DND-41 (cell line): ENCODE measurements at regions not wholly inside any gene's neighbourhood (a gene's known extent, or its start where the extent isn't known, plus 50 kb on each side); places are given as distances from the start of the nearest gene placed in this dataset.

Source experiments
- ATAC-seq: fragments of 200-7000 bp; cut with Tn5 transposase; 3 replicates; pipeline ENCODE4 v1.9.1; 2021; ENCODE audit warnings: low read depth; ENCODE audit not compliant: insufficient read depth
- DNase-seq: peaks from one replicate; pipeline ENCODE4 v3.0.0-alpha.2; 2020
- H2AFZ ChIP-seq: 2 replicates; pipeline ENCODE4 v1.6.0; 2012; ENCODE audit warnings: low read depth, low read length
- H3K27ac ChIP-seq: 2 replicates; pipeline ENCODE4 v1.5.1; 2012; ENCODE audit warnings: low read length, inconsistent platforms
- H3K27me3 ChIP-seq: fragments of 200-600 bp; sonication (generic); 2 replicates; pipeline ENCODE4 v1.6.0; 2012; ENCODE audit warnings: low read length, mild to moderate bottlenecking, inconsistent platforms; ENCODE audit not compliant: insufficient read depth, poor library complexity
- H3K36me3 ChIP-seq: 2 replicates; pipeline ENCODE4 v1.5.1; 2012; ENCODE audit warnings: low read length, inconsistent platforms; ENCODE audit not compliant: insufficient read depth
- H3K4me1 ChIP-seq: 2 replicates; pipeline ENCODE4 v1.5.1; 2012; ENCODE audit warnings: mild to moderate bottlenecking, low read length; ENCODE audit not compliant: insufficient read depth
- H3K4me2 ChIP-seq: 2 replicates; pipeline ENCODE4 v1.6.0; 2012; ENCODE audit warnings: mild to moderate bottlenecking, moderate library complexity, low read length, inconsistent platforms; ENCODE audit not compliant: insufficient read depth
- H3K4me3 ChIP-seq, 2 experiments: fragments of 200-600 bp in 1 of 2; shearing (Covaris generic) in 1 of 2; 2 replicates each; pipeline ENCODE4 v1.5.1; 2012 to 2016; ENCODE audit warnings: inconsistent platforms in 2 of 2, low read length in 2 of 2, mild to moderate bottlenecking in 2 of 2, low read depth in 1 of 2, moderate library complexity in 1 of 2
- H3K79me2 ChIP-seq: 2 replicates; pipeline ENCODE4 v1.6.0; 2012; ENCODE audit warnings: low read length, inconsistent platforms; ENCODE audit not compliant: insufficient read depth
- H3K9ac ChIP-seq: 2 replicates; pipeline ENCODE4 v1.6.0; 2012; ENCODE audit warnings: low read depth, mild to moderate bottlenecking, inconsistent platforms, low read length, moderate library complexity
- H3K9me3 ChIP-seq: 2 replicates; pipeline ENCODE4 v1.5.1; 2012; ENCODE audit warnings: low read length, moderate library complexity, mild to moderate bottlenecking, inconsistent platforms; ENCODE audit not compliant: insufficient read depth, severe bottlenecking
- H4K20me1 ChIP-seq: 2 replicates; pipeline ENCODE4 v1.6.0; 2012; ENCODE audit warnings: low read length; ENCODE audit not compliant: insufficient read depth
- EZH2 ChIP-seq: IDR thresholded peaks from 3 replicates; pipeline ENCODE4 v1.6.1; 2012; ENCODE audit warnings: borderline replicate concordance, low read depth, mild to moderate bottlenecking, moderate library complexity, low read length, inconsistent platforms; ENCODE audit not compliant: severe bottlenecking
- TF ChIP-seq, protein P1 (sequence below): IDR thresholded peaks from 2 replicates; pipeline ENCODE4 v1.5.1; 2012; ENCODE audit warnings: borderline replicate concordance, low read length, moderate library complexity, mild to moderate bottlenecking; ENCODE audit not compliant: poor library complexity, severe bottlenecking; ENCODE audit errors: extremely low read depth

DNA sequence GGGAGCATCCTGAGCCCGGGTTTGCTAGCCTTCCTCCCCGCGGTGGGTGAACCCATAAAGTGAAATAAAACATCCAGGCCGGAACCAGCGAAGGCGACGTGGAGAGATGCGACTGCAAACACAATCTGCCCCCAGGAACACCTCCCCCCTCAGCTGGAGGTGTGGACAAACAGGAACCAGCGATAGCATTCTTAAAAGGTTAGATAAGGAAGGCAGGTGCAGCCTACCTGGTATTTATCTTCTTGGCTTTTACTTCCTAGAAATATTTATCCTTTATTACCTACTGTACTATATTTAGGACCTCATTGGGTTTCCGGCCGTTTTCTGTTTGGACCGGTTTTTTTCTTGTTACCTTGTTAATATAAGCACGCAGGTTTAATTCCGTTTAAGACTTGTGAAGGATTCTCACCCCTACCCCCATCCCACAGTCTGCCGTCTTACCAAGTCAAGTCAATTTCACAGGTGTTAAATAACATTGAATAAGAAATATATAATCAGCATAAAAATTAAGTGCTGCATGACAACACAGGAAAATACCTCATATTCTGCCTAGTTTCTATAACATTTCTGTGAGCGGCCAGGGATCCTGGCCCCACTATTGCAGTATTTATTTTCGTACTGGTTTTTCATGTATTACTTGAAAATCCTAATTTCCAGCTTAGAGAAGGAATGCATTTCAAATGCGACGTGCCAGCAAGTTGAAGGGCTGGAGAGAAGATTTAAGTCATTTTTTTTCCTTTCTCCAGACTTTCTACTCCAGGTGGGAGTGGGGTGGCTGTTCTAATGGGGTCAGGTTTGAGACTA lies 224.0 kb upstream of the ID2 start:
- no peak for ATAC-seq
- Histone ChIP-seq H3K4me1 (peaks cover 27% of the 10 kb centered on the region), H2AFZ (no peak overlapping the region), H3K9me3 (no peaks in the 10 kb centered on the region), H3K4me3 (no peak overlapping the region), H3K9ac (no peak overlapping the region), H3K27ac (no peak overlapping the region), H4K20me1 (no peaks in the 10 kb centered on the region), H3K27me3 (no peaks in the 10 kb centered on the region), H3K4me2 (no peak overlapping the region), H3K36me3 (no peaks in the 10 kb centered on the region), H3K79me2 (no peaks in the 10 kb centered on the region)
- no peak for TF ChIP-seq EZH2
- TF ChIP-seq, protein P1, sequence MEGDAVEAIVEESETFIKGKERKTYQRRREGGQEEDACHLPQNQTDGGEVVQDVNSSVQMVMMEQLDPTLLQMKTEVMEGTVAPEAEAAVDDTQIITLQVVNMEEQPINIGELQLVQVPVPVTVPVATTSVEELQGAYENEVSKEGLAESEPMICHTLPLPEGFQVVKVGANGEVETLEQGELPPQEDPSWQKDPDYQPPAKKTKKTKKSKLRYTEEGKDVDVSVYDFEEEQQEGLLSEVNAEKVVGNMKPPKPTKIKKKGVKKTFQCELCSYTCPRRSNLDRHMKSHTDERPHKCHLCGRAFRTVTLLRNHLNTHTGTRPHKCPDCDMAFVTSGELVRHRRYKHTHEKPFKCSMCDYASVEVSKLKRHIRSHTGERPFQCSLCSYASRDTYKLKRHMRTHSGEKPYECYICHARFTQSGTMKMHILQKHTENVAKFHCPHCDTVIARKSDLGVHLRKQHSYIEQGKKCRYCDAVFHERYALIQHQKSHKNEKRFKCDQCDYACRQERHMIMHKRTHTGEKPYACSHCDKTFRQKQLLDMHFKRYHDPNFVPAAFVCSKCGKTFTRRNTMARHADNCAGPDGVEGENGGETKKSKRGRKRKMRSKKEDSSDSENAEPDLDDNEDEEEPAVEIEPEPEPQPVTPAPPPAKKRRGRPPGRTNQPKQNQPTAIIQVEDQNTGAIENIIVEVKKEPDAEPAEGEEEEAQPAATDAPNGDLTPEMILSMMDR, result no peak
- DNase-seq, result no peak

- no peaks in the 10 kb centered on the region for H3K9me3 ChIP-seq
- no peak overlapping the region for H3K9ac ChIP-seq
- ATAC-seq, result no peak
- no peak for TF ChIP-seq EZH2
- TF ChIP-seq, protein P1, result no peak
- DNase-seq, result no peak
- no peaks in the 10 kb centered on the region for H4K20me1 ChIP-seq
- no peak overlapping the region for H3K4me2 ChIP-seq
- H3K27ac ChIP-seq, result no peak overlapping the region
- no peaks in the 10 kb centered on the region for H3K27me3 ChIP-seq
- H3K79me2 ChIP-seq, result no peaks in the 10 kb centered on the region
- H2AFZ ChIP-seq, result no peak overlapping the region
- peaks cover 27% of the 10 kb centered on the region for H3K4me1 ChIP-seq
- no peak overlapping the region for H3K4me3 ChIP-seq
- no peaks in the 10 kb centered on the region for H3K36me3 ChIP-seq
Measured at GRCh38 chr2:8458503-8459459, 223.1 kb upstream of the ID2 start.

GRCh38 chr2:8459474-8459873 lies 222.4 kb upstream of the ID2 start:
- ATAC-seq (no peak), DNase-seq (no peak)
- H3K4me3 ChIP-seq, result no peak overlapping the region
- H3K9ac ChIP-seq, result no peak overlapping the region
- H4K20me1 ChIP-seq, result no peaks in the 10 kb centered on the region
- no peaks in the 10 kb centered on the region for H3K9me3 ChIP-seq
- no peaks in the 10 kb centered on the region for H3K79me2 ChIP-seq
- no peak overlapping the region for H3K27ac ChIP-seq
- H2AFZ ChIP-seq, result no peak overlapping the region
- H3K4me2 ChIP-seq, result no peak overlapping the region
- H3K36me3 ChIP-seq, result no peaks in the 10 kb centered on the region
- no peaks in the 10 kb centered on the region for H3K27me3 ChIP-seq
- peaks cover 27% of the 10 kb centered on the region for H3K4me1 ChIP-seq
- TF ChIP-seq EZH2, result no peak
- TF ChIP-seq, protein P1, result no peak
